ENCODE measurements at regions not wholly inside any gene's neighbourhood (a gene's known extent, or its start where the extent isn't known, plus 50 kb on each side); places are given as distances from the start of the nearest gene placed in this dataset.

- no peak for TF ChIP-seq POLR2A (IDR thresholded peaks at IDR 0.05)
- TF ChIP-seq, protein P1, sequence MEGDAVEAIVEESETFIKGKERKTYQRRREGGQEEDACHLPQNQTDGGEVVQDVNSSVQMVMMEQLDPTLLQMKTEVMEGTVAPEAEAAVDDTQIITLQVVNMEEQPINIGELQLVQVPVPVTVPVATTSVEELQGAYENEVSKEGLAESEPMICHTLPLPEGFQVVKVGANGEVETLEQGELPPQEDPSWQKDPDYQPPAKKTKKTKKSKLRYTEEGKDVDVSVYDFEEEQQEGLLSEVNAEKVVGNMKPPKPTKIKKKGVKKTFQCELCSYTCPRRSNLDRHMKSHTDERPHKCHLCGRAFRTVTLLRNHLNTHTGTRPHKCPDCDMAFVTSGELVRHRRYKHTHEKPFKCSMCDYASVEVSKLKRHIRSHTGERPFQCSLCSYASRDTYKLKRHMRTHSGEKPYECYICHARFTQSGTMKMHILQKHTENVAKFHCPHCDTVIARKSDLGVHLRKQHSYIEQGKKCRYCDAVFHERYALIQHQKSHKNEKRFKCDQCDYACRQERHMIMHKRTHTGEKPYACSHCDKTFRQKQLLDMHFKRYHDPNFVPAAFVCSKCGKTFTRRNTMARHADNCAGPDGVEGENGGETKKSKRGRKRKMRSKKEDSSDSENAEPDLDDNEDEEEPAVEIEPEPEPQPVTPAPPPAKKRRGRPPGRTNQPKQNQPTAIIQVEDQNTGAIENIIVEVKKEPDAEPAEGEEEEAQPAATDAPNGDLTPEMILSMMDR (IDR thresholded peaks at IDR 0.05) = peak in 2 of 4 donors; percentile 6 to 10
Observed at GRCh38 chr3:163043074-163043473, 1546.5 kb downstream of the OTOL1 start.
